Panc1 (cell line): ENCODE measurements at regions not wholly inside any gene's neighbourhood (a gene's known extent, or its start where the extent isn't known, plus 50 kb on each side); places are given as distances from the start of the nearest gene placed in this dataset.

ENCODE experiments used
- ATAC-seq: fragments of 200-7000 bp; cut with Tn5 transposase; 2 replicates; pipeline ENCODE4 v1.9.1; 2020; ENCODE audit warnings: mild to moderate bottlenecking, moderate library complexity
- BruUV-seq: library from RNA; stranded (reverse); fragments of 400-500 nt; replicated peaks from 2 replicates; lab custom pipeline; 2021; lab: Mats Ljungman, UMichigan
- CTCF ChIA-PET: fragments of 300-600 bp; sonication (Branson Sonifier 250); formaldehyde crosslinking; loops from one replicate; lab custom pipeline; 2022; ENCODE audit warnings: antibody characterized with exemption; lab: Charles Lee
- POLR2A ChIA-PET: fragments of 300-600 bp; sonication (Branson Sonifier 250); formaldehyde crosslinking; loops from one replicate; lab custom pipeline; 2022; ENCODE audit warnings: antibody characterized with exemption; lab: Charles Lee
- DNase-seq: peaks from one replicate; pipeline ENCODE4 v3.0.0-alpha.2; 2010; ENCODE audit warnings: low read depth, low spot score
- H3K27ac ChIP-seq: 2 replicates; pipeline ENCODE4 v1.5.1; 2011; ENCODE audit warnings: mild to moderate bottlenecking, low read length, inconsistent platforms
- H3K27me3 ChIP-seq: fragments of 200-500 bp; sonication (Bioruptor generic); 2 replicates; pipeline ENCODE4 v1.6.0; 2014; ENCODE audit warnings: low read length, inconsistent platforms; ENCODE audit not compliant: control insufficient read depth, insufficient read depth
- H3K36me3 ChIP-seq: fragments of 200-500 bp; sonication (Bioruptor generic); 2 replicates; pipeline ENCODE4 v1.5.1; 2014; ENCODE audit warnings: inconsistent platforms, mild to moderate bottlenecking, low read length, moderate library complexity; ENCODE audit not compliant: control insufficient read depth, insufficient read depth
- H3K4me1 ChIP-seq: 2 replicates; pipeline ENCODE4 v1.5.1; 2011; ENCODE audit warnings: inconsistent platforms, mild to moderate bottlenecking, low read length, moderate library complexity; ENCODE audit not compliant: control insufficient read depth, insufficient read depth
- H3K4me3 ChIP-seq, 2 experiments: 2 replicates each; pipeline ENCODE4 v1.5.1; 2011 to 2012; ENCODE audit warnings: low read depth in 2 of 2, low read length in 2 of 2, mild to moderate bottlenecking in 2 of 2, inconsistent platforms in 1 of 2, moderate library complexity in 1 of 2
- H3K9me3 ChIP-seq: fragments of 200-500 bp; sonication (Bioruptor generic); 2 replicates; pipeline ENCODE4 v1.5.1; 2014; ENCODE audit warnings: low read depth, mild to moderate bottlenecking, inconsistent platforms, low read length, moderate library complexity; ENCODE audit not compliant: control insufficient read depth, insufficient read depth
- POLR2AphosphoS5 ChIP-seq: IDR thresholded peaks from 2 replicates; pipeline ENCODE4 v1.6.1; 2012; ENCODE audit warnings: mild to moderate bottlenecking, low read depth, low read length, moderate library complexity
- SIN3A ChIP-seq: IDR thresholded peaks from 2 replicates; pipeline ENCODE4 v1.6.1; 2012; ENCODE audit warnings: low read depth, mild to moderate bottlenecking, low read length, moderate library complexity, borderline replicate concordance; ENCODE audit not compliant: insufficient read depth
- TCF7L2 ChIP-seq: IDR thresholded peaks from 2 replicates; pipeline ENCODE4 v1.6.1; 2011; ENCODE audit warnings: mild to moderate bottlenecking, low read depth, low read length, inconsistent platforms
- in situ Hi-C: cut with HindIII; loops from 2 replicates; pipeline ENCODE4 v1.10.0; 2016; ENCODE audit warnings: low sequenced_read_pairs, low pct_unique_long_range_greater_than_20kb
- intact Hi-C: fragments of 100-400 bp; cut with micrococcal nuclease; formaldehyde crosslinking; loops from one replicate; pipeline ENCODE4 v1.10.0; 2022; ENCODE audit not compliant: unreplicated experiment
- TF ChIP-seq, protein P1 (sequence below), 2 experiments: IDR thresholded peaks; 2 replicates each; pipeline ENCODE4 v1.6.1; 2011 to 2012; ENCODE audit warnings: low read depth in 2 of 2, control low read depth in 1 of 2, low read length in 1 of 2, mild to moderate bottlenecking in 1 of 2, moderate library complexity in 1 of 2; ENCODE audit not compliant: insufficient read depth in 1 of 2
- TF ChIP-seq, protein P2 (sequence below): fragments of 450-650 bp; IDR thresholded peaks from 2 replicates; pipeline ENCODE4 v1.5.1; 2017; ENCODE audit warnings: mild to moderate bottlenecking

DNA sequence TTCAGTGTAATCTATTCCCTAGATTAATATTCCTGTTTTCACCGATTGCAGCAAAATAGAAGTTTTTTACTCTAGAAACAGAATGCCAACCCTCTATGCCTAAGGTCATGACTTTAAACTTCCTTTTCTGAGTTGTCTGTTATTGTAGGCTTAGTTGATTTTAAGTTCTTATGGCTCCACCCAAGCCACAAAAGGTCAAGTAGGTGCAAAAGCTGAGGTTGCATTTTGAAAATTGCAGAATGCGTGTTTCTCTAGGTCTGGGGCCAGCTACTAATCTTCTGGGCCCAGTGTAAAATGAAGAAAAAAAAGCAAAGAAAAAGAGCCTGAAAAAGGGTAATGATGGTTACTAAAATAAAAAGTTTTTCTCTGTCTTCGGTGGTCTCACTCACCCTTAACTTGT, 635.7 kb upstream of the FAM98A start:
- no peak for DNase-seq
- H3K4me3 ChIP-seq = no peak overlapping the region
- H3K27ac ChIP-seq = no peak overlapping the region
- ChIA-PET POLR2A (no interaction called here), CTCF (no interaction called here)
- no peaks in the 10 kb centered on the region for H3K27me3 ChIP-seq
- ATAC-seq = no peak
- intact Hi-C loops = no loop called here
- H3K36me3 ChIP-seq = no peaks in the 10 kb centered on the region
- no peaks in the 10 kb centered on the region for H3K9me3 ChIP-seq
- BruUV-seq = no TSS peak
- TF ChIP-seq, protein P1, sequence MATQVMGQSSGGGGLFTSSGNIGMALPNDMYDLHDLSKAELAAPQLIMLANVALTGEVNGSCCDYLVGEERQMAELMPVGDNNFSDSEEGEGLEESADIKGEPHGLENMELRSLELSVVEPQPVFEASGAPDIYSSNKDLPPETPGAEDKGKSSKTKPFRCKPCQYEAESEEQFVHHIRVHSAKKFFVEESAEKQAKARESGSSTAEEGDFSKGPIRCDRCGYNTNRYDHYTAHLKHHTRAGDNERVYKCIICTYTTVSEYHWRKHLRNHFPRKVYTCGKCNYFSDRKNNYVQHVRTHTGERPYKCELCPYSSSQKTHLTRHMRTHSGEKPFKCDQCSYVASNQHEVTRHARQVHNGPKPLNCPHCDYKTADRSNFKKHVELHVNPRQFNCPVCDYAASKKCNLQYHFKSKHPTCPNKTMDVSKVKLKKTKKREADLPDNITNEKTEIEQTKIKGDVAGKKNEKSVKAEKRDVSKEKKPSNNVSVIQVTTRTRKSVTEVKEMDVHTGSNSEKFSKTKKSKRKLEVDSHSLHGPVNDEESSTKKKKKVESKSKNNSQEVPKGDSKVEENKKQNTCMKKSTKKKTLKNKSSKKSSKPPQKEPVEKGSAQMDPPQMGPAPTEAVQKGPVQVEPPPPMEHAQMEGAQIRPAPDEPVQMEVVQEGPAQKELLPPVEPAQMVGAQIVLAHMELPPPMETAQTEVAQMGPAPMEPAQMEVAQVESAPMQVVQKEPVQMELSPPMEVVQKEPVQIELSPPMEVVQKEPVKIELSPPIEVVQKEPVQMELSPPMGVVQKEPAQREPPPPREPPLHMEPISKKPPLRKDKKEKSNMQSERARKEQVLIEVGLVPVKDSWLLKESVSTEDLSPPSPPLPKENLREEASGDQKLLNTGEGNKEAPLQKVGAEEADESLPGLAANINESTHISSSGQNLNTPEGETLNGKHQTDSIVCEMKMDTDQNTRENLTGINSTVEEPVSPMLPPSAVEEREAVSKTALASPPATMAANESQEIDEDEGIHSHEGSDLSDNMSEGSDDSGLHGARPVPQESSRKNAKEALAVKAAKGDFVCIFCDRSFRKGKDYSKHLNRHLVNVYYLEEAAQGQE (IDR thresholded peaks at IDR 0.05; ENCODE audit: insufficient read depth in 1 of 2, low read depth in 2 of 2, low read length in 1 of 2) = no peak
- TF ChIP-seq TCF7L2 (no peak), POLR2AphosphoS5 (no peak), SIN3A (no peak)
- TF ChIP-seq, protein P2, sequence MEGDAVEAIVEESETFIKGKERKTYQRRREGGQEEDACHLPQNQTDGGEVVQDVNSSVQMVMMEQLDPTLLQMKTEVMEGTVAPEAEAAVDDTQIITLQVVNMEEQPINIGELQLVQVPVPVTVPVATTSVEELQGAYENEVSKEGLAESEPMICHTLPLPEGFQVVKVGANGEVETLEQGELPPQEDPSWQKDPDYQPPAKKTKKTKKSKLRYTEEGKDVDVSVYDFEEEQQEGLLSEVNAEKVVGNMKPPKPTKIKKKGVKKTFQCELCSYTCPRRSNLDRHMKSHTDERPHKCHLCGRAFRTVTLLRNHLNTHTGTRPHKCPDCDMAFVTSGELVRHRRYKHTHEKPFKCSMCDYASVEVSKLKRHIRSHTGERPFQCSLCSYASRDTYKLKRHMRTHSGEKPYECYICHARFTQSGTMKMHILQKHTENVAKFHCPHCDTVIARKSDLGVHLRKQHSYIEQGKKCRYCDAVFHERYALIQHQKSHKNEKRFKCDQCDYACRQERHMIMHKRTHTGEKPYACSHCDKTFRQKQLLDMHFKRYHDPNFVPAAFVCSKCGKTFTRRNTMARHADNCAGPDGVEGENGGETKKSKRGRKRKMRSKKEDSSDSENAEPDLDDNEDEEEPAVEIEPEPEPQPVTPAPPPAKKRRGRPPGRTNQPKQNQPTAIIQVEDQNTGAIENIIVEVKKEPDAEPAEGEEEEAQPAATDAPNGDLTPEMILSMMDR = no peak
- no peaks in the 10 kb centered on the region for H3K4me1 ChIP-seq
- in situ Hi-C loops = no loop called here

DNA sequence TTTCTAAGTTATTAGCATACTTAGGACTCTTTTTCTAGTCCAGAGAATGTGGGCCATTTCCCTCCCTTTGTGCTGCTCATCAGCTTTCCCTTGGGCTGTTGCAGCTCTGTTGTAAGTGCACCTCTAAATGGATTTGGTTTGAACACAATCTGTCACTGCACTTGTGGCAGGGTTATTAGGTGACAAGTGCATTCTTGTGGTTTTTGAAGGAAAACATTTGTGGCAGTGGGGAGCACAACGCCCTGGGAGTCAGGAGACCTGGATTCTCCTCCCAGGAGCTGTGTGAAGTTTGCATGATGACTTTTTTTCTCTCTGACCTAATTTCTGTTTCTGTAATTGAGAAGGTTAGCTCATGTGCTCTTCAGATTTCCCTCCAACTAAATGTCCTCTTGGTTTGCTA, 630.9 kb upstream of the FAM98A start:
- intact Hi-C loops = no loop called here
- TF ChIP-seq, protein P1 (IDR thresholded peaks at IDR 0.05; ENCODE audit: insufficient read depth in 1 of 2, low read depth in 2 of 2, low read length in 1 of 2) = no peak
- TF ChIP-seq, protein P2 = no peak
- TF ChIP-seq SIN3A = no peak
- no peak for TF ChIP-seq TCF7L2
- TF ChIP-seq POLR2AphosphoS5 = no peak
- no peaks in the 10 kb centered on the region for H3K9me3 ChIP-seq
- no peaks in the 10 kb centered on the region for H3K27me3 ChIP-seq
- ATAC-seq (no peak), DNase-seq (no peak)
- CTCF ChIA-PET = no interaction called here
- in situ Hi-C loops = no loop called here
- no peaks in the 10 kb centered on the region for H3K4me1 ChIP-seq
- H3K36me3 ChIP-seq = no peaks in the 10 kb centered on the region
- H3K4me3 ChIP-seq = no peak overlapping the region
- no peak overlapping the region for H3K27ac ChIP-seq
- POLR2A ChIA-PET = no interaction called here
- BruUV-seq = no TSS peak
